Renal cortical epithelial cell (primary cell): ENCODE measurements at regions not wholly inside any gene's neighbourhood (a gene's known extent, or its start where the extent isn't known, plus 50 kb on each side); places are given as distances from the start of the nearest gene placed in this dataset.

Experiments used
- DNase-seq: peaks from one replicate; pipeline ENCODE4 v3.0.0-alpha.2; 2011; ENCODE audit warnings: low read depth

DNA sequence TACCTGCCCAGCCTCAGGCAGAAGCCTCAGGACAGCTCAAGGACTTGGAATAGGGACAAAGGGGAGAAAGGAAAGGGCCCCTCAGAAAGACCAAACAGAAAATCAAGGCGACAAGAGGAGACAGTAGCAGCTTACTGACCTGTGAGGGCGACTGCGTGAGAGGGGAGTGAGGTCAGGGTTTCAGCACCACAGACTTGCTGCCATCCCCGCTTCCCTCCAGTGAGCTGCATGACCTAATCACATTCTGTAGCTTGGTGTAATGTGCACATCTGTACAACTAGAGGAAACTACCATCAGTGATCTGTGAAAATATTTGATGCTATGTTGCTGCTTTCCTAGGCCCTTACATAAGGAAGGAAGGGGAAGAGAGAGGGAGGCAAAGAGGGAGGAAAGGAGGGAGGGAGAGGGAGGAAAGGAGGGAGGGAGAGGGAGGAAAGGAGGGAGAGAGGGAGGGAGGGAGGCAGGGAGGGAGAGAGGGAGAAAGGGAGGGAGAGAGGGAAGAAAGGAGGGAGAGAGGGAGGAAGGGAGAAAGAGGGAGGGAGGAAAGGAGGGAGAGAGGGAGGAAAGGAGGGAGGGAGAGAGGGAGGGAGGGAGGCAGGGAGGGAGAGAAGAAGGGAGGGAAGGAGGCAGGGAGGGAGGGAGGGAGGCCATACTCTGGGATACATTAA is 404.9 kb upstream of the CDH5 start:
- no peak for DNase-seq

DNA sequence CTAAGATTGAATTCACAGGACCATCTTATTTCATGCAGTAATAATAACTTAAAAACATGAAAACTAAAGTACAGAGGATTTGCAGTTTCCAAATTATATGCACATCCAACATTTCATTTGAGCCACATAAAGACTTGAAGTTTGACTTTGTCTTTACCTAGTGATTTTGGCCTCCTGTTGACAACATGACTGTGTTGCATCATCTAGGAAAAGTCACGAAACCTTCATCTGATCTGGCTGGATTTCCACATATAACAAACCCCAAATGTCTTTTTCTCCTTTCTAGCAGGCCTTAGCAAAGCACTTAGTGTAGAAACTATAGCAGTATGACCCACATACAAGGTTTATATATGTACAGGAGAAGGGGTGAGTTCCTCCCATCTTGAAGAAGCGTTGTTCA is 406.5 kb upstream of the CDH5 start:
- no peak for DNase-seq

DNA sequence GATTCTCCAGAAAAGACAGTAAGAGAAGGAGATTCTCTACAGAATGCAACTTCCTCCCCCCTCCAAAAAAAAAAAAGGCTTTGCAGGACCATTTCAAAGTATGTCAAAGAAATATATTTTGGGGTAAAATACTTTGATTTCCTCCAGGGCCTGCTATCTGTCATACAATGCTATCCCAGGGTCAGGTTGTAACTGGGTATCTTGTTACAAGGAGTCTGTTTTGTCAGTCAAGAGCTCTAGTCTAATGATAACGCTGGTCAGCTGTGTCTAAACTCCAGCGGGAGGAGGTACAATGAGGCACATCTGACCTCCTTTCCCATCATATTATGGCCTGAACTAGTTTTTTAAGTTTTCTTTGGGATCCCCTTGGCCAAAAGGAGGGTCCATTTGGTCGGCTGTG is 408.4 kb upstream of the CDH5 start:
- no peak for DNase-seq

DNA sequence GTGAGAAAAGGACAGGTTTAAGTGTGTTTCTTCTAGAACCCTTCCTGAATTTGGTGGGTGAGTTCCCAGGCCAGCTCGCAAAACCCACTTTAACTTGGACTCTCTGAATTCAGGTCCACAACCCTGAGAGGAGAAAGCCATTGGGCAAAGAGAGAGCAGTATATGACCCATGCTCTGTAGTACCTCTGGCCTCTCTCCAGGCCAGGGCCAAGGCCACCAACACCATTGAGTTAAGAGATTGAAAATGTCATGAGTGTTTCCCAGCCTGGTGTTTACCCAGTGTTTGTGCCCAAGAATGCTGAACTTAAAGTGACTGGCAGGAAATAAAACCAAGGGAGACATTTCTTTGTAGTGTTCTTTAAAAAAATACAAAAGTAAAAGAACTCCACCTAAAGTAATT is 410.4 kb upstream of the CDH5 start:
- DNase-seq: no peak

DNA sequence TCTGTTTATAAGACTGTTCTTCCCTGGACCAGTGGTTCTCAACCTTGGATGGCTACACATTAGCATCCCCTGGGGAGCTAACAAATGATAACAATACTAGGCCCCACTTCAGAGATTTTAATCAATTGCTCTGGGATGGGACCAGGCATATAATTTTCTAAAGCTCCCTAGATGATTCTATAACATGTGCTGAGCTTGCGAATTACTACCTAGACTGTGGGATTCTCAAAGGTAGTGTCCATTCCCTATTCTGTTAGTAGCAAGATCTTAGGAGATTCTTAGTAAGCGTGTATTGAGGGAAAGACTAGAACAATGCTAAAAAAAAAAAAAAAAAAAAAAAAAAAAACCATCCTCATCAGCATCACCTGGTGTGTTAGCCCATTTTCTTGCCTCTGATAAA is 412.0 kb upstream of the CDH5 start:
- no peak for DNase-seq

DNA sequence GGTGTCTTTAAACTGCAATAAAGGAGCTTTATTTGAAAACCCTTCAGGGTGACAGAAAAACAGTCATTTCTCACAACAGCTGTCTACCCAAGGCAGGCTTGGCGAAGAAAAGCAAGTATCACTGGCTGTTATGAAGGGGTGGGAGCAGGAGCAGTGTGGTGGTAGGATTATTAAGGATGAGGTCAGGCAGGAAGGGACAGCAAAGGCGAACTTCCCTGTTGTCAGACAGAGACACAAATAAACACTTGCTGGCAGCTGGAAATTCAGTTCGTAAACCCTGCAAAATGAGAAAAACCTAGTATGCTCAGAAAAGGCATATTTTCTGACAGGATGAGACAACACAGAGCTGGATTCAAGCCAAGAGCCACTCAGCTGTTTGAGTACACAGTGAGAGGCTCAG is 416.3 kb upstream of the CDH5 start:
- no peak for DNase-seq

DNA sequence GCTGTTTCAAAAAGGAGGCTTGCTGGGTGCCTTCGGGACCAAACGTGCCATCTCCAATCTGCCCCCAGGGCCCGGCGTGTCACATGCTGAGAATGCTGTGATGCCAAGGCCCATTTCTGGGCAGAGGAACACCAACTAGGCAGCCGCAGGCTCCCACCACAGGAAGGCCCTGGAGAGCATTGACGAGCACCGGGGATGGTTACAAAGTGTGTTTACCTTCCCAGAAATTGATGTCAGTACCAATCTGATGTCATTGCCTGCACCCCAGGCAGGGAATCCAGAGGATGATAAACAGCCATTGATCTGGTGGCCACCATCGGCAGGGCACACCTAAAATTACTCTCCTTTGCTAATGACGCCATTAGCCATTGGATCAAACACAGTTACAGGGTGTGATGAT is 418.1 kb upstream of the CDH5 start:
- no peak for DNase-seq

DNA sequence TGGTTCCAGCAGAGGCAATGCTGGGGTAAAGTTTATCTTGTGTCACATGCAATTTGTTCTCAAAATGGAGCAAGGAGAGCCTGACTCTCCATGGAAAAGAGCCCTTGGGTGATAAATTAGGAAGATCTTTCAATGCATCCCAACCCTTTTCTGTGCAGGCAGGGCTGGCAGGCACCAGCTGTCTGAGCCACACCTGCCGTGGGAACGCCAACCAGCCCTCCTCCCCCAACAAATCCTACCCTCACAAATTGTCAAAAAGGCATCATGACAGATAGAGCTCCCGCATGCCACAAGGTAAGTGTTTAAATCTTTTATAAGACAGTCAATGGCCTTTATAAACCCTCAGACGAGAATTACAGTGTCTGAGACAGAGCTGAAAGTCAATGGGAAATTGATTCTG is 418.5 kb upstream of the CDH5 start:
- no peak for DNase-seq

DNA sequence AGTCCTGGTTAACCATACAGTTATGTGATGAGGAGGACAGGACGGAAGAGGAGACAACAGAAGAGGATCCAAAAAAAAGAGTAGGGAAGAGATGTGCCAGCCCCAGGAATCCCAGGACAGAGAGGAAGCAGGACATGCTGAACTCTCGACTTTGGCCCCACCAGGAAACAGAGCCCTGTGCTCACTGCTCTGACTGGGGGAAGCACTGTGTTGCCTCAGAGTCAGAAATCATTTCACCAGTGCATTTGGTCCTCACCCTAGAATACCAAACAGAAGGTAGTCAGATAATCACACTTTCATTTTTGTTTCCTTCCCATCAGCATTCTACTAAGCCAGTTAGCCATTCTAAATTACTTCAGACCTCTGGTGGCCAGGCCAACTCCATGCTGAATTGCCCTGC is 421.0 kb upstream of the CDH5 start:
- no peak for DNase-seq

DNA sequence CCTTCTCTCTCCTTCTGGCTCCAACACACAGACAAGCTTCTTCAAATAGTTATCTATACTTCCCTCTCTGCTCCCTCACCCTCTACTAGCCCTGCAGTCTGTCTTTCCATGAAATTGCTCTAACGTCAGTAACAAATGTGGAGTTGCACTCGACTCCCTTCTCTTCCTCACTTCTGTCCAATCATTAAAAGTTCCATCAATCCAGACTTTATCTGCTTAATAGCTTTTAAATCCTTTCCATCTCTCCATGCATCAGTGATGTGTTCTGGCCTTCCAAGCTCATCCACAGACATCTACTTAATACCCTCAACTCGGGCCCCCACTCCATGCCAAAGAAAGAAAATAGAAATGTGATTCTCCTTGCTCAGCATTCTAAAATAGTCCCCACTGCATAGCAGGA is 422.1 kb upstream of the CDH5 start:
- DNase-seq: no peak

DNA sequence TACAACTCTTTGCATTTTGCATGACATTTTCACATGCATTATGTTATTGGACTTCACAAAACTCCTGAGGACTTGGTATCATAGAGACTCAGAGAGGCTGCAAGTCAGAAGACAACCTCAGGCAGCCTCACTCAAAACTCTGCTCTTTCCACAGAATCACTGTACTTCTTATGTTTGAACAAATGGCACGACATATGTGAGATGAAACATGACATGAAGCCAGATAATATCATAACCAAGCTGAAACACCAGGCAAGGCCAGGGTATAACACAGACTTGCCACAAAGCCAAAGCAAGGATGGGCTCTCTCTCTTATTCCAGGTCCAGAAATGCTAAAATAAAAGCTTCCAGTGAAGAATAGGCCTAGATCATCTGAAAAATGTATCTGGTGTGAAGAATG is 425.8 kb upstream of the CDH5 start:
- no peak for DNase-seq

DNA sequence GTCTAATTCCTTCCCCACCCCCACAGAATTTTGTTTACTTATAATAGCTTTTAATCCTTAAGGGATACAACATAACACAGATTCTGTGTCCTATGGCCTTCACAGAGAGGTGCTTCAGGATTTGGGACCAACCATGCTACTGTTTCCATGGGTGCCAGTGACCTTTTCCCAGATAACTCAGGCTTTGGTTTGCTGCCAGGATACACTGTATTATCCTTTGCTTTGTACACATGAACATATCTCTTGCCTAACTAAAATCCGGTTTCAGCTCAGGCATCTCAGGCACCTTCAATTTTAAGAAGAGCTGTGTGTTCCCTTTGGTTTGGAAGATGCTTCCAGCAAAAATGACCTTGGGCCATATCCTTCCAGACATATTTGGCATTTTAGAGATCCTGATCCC is 428.4 kb upstream of the CDH5 start:
- DNase-seq: no peak

DNA sequence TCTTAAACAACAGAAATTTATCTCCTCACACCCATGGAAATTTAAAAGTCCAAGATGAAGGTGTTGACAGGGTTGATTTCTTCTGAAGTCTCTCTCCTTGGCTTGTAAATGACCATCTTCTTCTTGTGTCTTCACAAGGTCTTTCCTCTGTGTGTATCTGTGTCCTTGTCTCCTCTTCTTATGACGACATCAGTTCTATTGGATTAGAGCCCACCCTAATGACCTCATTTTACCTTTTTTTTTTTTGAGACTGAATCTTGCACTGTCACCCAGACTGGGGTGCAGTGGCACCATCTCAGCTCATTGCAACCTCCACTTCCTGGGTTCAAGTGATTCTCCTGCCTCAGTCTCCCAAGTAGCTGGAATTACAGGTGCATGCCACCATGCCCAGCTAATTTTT is 429.0 kb upstream of the CDH5 start:
- no peak for DNase-seq

DNA sequence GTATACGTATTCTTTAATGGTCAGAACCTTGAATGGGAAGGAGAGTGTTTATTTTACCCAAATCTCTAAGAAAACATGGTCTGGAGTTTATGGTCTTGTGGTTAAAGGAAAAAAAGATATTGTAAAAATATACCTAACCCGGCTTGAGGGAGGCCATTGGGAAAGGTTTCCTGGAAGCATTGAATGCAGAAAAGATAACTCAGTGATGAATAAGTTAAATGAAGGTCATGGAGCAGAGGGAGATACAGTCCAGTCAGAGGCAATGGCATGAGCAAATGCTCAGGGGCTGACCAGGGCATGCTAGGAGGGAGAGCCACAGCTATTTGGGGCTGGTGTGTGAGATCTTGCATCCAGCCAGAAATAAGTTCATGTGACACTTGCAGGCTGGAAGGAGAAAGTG is 430.4 kb upstream of the CDH5 start:
- no peak for DNase-seq

DNA sequence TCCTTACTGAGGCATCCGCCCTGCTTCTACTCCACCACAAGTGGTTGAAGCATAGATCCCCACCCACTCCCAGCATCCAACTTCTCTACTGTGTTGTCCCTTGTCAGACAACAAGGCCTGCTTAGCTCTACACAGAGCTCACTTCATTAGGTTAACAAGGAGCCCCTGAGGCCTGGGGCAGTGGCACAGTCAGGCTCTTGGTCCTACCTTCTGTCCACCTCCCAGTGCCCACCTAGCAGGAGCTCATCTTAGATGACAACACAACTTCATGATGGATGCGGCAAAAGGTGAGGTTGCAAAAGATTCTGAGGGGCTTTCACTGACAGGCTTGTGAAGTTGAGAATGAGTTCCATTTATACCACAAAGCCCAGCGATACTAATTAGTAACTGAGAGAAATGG is 432.0 kb upstream of the CDH5 start:
- no peak for DNase-seq

DNA sequence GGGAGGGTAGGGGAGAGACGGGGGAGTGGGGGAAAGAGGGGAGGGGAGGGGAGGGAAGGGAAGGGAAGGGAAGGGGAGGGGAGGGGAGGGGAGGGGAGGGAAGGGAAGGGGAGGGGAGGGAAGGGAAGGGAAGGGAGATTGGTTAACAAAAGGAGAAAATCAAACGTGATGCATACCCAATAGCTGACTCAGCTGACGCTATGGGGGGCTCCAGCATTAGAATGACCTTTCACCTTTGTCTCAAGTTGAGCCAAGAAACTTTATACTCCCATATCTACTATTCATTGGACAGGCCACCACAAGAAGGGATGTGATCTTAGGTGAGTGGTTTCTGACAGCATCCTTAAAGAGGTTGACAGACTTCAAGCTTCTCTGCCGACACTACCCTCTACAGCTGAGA is 432.8 kb upstream of the CDH5 start:
- DNase-seq: no peak

DNA sequence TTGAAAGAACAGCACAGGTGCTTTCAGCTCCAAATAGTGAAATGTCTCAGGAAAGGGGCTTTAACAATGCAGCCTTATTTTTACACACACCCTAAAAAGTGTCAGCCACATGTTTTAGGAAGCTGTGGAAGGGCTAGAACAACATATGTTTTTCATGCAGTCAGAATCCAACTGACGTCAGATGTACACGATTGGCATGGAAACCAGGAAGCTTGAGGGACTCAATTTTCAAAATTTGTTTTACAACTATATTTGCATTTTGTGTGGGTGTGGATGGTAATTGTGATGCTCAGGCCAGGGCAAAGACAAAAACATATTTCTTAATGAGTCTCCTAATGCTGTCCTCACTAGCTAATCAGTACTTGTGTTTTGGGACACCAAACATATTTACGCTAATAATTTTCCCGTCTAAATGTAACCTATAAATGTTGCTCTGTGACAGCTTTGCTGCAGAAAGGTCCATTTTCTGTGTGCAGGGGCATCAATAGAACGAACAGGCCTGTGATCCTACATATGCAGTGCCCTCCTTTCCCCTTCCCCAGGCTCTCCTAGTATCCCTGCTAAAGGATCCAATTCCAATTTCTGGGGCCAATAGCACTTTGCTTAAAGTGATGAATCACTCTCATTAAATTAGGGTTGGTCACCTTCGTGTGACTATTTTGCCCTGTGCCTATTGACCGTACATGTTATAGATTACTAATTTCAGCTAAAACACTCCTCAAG is 434.0 kb upstream of the CDH5 start:
- DNase-seq: no peak

DNA sequence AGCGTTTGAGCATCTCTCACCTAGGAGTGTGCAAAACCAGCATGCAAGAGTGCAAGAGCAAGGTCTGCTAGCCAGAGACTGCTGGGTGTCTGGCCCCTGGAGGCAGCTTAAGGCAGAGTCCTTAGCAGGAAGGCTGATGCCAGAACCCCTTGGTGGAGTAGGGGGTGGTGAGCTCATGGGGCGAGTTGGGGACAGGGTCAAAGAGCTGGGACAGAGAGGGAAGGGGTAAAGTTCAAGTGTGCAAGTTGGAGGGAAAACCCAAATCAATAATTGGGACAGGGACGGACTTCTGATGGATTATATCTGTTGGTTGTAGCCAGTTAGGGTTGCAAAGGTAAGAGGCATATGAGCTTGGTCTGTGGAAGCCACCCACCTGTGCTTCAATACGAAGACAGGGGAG is 443.6 kb upstream of the CDH5 start:
- no peak for DNase-seq

DNA sequence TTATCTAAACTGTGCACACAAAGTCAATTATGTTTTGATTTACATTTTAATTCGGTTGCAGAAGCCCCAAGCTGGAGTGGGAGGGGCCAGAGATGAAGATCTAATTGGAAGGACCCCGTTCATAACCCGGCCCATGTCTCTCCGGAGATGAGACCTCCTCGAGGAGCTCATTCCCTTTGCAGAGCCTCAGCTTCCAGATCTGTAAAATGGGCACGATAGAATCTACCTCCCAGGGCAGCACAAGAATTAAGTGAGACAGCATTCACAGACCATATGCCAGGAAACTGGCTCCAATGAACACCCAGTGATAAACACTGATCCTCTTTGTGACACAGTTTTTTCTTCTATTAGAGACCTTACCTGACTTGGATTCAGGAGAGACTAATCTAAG is 446.5 kb upstream of the CDH5 start:
- DNase-seq: no peak

DNA sequence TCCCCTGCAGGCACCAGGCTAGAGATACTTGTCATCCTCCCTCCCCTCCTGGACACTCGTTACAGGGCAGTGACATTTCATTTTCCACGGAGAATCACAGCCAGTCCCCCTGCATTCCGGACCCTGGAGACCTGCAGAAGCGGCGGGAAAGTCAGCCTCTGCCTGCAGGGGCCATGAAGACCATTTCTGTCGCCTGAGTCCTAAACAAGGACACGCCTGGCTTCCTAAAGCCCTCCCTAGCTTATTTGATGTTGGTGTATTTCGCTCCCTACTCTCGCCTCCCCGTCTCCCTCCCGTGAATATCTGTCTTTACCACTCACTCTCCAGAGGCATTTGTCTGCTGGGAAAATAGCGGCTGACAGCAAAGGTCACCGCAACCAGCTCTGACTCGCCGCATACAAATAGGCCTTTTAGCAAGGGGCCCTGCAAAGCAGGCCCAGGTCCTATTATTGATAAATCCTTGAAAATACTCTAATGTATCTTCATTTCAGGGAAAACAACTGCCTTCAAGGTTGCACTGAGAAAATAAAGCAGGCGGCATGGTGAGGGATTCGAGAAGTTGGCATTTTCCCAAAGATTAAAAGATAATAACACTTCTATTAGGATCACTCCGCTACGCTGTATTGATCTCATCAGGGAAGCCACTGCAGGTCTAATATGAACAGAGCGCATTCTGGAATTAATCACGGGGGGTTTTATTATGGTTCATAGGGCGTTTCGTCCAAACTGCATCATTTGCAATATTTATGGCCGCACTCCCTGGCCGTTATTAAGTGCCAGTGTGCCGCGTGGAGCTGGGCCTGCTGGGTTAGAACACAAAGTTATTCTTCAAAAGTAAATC is 447.1 kb upstream of the CDH5 start:
- DNase-seq: no peak

DNA sequence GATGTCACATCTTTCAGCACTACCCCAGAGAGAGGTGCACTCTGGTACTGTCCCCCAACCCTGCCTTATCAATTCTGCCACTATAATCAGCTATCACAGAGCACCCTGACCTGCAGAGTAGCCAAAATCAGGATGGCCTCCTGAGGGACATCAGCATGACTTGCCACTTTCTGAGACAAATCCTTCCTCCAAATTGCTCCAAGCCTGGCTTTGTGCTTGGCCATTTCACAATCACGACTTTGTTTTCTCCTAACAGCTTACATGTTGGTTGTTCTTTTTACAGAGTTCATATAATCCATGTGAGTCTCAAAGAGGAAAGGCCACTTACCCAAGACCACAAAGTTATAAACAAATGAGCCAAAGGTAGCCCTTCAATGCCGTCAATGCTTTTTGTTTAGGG is 449.0 kb upstream of the CDH5 start:
- DNase-seq: no peak

DNA sequence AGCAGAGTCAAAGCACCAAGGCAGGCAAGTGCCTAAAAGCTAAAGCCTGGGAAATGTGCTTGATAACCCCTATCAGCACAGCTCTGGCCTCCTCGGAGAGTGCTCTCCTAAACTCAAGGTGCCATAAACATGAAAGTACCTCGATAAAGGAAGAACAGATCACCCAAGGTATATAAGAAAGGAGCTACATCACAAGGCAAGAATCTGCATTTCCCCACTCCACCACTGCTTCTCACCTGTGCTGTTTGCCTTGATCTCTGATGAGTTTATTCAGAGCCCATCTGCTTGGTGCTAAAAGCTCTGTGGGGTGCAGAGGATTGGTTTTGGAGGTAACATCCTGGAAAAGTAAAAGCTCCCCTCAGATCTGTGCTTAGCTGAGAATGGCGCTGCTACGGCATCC is 449.5 kb upstream of the CDH5 start:
- DNase-seq: no peak

DNA sequence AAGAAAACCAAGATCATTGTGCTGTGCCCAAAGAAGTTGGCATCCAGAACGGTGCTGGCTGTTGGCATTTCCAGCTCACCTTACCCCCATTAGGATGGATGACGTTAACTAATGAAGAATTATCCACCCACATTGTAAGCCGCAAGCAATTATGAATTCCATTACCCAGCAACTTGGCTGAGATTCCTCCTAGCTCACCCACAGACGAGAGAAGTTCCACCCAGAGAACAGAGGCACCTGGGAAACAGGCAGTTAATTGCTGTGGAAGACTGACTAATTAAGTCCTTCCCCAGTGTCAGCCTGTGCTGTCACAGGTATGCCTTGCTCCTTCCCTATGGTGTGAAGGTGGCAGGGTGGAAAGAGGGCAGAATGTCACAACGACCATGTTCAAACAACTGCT is 456.2 kb upstream of the CDH5 start:
- DNase-seq: no peak
